ENCODE measurements at regions not wholly inside any gene's neighbourhood (a gene's known extent, or its start where the extent isn't known, plus 50 kb on each side); places are given as distances from the start of the nearest gene placed in this dataset.

DNA sequence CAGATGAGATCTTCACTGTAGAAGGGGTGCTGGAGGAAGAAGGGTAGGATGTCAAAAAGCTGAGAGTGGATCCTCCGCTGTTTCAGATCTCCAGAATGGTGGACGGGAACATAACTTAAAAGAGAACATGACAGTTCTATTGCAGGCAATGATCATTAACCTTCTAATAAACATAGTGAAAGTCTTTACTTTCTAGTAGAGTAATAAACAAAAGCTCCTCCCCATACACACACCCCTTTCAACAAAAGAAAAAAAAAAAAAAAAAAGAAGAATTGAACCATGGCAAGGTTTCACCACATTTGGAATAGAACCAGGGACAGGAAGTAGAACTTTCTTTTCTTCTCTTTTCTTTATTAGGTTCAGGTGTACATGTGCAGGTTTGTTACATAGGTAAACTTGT, 768.1 kb upstream of the RIOK2 start:
- DNase-seq (ENCODE audit: extremely low spot score): no peak
- CTCF ChIA-PET: interaction anchor here (1.6 kb wide), 1 partner anchor 10 kb away, joined by 5 read pairs; no protein-coding TSS in a partner anchor
- POLR2A ChIA-PET: no interaction called here

GRCh38 chr5:97955450-97955849, 772.4 kb upstream of the RIOK2 start:
- no peak for DNase-seq (ENCODE audit: extremely low spot score)
- ChIA-PET CTCF (no interaction called here), POLR2A (no interaction called here)
- TF ChIP-seq, protein P1, sequence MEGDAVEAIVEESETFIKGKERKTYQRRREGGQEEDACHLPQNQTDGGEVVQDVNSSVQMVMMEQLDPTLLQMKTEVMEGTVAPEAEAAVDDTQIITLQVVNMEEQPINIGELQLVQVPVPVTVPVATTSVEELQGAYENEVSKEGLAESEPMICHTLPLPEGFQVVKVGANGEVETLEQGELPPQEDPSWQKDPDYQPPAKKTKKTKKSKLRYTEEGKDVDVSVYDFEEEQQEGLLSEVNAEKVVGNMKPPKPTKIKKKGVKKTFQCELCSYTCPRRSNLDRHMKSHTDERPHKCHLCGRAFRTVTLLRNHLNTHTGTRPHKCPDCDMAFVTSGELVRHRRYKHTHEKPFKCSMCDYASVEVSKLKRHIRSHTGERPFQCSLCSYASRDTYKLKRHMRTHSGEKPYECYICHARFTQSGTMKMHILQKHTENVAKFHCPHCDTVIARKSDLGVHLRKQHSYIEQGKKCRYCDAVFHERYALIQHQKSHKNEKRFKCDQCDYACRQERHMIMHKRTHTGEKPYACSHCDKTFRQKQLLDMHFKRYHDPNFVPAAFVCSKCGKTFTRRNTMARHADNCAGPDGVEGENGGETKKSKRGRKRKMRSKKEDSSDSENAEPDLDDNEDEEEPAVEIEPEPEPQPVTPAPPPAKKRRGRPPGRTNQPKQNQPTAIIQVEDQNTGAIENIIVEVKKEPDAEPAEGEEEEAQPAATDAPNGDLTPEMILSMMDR (IDR thresholded peaks at IDR 0.05; ENCODE audit: control extremely low read depth, extremely low read depth, low read depth, missing control alignments): no peak

More for the DNA sequence above, 768.1 kb upstream of the RIOK2 start:
- TF ChIP-seq, protein P1 (IDR thresholded peaks at IDR 0.05; ENCODE audit: control extremely low read depth, extremely low read depth, low read depth, missing control alignments): no peak

DNA sequence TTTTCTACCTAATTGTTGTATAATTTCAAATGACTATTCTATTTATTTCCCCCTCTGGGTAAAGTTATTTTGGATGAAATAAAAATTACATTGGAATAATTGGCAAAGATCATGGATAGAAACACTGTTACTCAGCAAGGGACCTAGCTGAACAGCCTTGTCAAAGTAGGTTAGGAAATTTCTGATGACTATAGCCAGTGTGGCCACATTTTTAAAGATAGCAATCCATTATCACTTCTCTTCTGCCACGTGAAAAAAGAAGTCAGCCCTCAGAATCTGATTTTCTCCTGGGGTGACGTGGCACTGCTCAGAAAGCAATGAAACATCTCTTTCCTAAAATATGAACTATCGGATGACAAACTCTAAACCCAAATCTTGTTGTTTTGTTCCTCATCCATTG, 784.2 kb upstream of the RIOK2 start:
- ChIA-PET POLR2A (no interaction called here), CTCF (no interaction called here)
- no peak for DNase-seq (ENCODE audit: extremely low spot score)
- TF ChIP-seq, protein P1 (IDR thresholded peaks at IDR 0.05; ENCODE audit: control extremely low read depth, extremely low read depth, low read depth, missing control alignments): no peak

DNA sequence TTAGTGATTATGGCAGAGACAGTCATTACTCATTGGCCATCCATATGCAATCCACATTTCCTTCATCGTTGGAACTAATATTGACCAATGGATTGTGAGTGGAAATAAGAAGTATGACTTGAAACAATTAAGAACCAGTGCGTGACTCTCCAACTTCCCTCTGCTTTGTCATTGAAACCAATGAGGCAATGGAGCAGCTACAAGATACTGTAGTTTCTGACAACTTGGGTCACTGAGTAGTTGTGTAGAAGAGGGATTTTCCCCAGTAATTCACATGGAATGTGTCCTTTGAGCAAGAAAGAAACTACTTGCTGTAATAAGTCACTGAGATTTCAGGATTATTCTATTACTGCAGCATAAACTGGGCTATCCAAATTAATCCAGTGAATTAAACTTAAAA, 785.3 kb upstream of the RIOK2 start:
- POLR2A ChIA-PET: no interaction called here
- DNase-seq (ENCODE audit: extremely low spot score): no peak
- CTCF ChIA-PET: no interaction called here
- TF ChIP-seq, protein P1 (IDR thresholded peaks at IDR 0.05; ENCODE audit: control extremely low read depth, extremely low read depth, low read depth, missing control alignments): no peak

DNA sequence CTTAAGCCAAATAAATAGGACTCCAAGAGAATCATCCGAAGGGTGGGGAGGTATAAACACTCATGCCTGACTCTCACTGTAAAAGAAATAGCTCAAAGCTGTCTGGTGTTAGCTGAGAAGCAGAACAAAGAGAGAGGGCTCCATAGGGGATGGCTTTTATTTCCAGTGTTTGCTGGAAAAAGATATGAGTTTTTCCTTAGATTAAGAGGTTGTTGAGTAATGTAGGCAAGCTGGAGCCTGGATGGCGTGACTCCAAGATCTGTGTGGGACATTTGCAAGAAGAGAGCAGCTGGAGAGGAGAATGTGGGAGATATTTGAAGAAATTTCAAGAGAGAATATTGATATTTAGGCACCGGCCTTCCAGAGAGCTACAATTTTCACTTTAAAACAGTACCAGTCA, 793.7 kb upstream of the RGMB start:
- DNase-seq (ENCODE audit: extremely low spot score): no peak
- TF ChIP-seq, protein P1 (IDR thresholded peaks at IDR 0.05; ENCODE audit: control extremely low read depth, extremely low read depth, low read depth, missing control alignments): no peak
- ChIA-PET POLR2A (no interaction called here), CTCF (interaction anchor here (1.0 kb wide), 1 partner anchor 17 kb away, joined by 4 read pairs; no protein-coding TSS in a partner anchor)

DNA sequence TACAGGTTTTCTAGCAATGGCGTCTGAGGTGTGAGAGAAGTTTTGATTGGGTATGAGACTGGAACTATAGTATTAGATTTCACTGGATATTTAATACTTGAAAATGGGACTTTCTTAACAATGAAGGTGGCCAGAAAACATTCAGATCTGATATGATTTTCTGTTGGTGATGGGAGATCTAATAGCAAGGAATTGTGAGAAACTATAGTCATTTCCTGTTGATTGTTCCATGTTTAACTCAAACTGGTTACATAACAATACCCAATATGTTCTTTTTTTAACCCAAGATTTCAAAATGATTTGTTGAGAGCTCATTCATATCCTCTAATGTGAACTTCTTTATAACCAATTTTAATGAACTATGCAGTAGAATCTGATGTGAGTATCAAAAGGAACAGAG, 793.2 kb upstream of the RGMB start:
- no peak for DNase-seq (ENCODE audit: extremely low spot score)
- ChIA-PET CTCF (interaction anchor here (1.0 kb wide), 1 partner anchor 17 kb away, joined by 4 read pairs; no protein-coding TSS in a partner anchor), POLR2A (no interaction called here)
- TF ChIP-seq, protein P1 (IDR thresholded peaks at IDR 0.05; ENCODE audit: control extremely low read depth, extremely low read depth, low read depth, missing control alignments): no peak

- TF ChIP-seq, protein P1 (IDR thresholded peaks at IDR 0.05; ENCODE audit: control extremely low read depth, extremely low read depth, low read depth, missing control alignments): no peak
- CTCF ChIA-PET: no interaction called here
- POLR2A ChIA-PET: no interaction called here
- no peak for DNase-seq (ENCODE audit: extremely low spot score)
Observed at GRCh38 chr5:97986069-97986468, 787.4 kb upstream of the RGMB start.

All from GM10248 (cell line).